ENCODE measurements at regions not wholly inside any gene's neighbourhood (a gene's known extent, or its start where the extent isn't known, plus 50 kb on each side); places are given as distances from the start of the nearest gene placed in this dataset.

- TF ChIP-seq EP300 (IDR thresholded peaks at IDR 0.05) (no peak), CTCF (IDR thresholded peaks at IDR 0.05) (no peak)
Measured at GRCh38 chr9:69955536-69956355, 87.9 kb upstream of the MAMDC2 start.
